ENCODE measurements at regions not wholly inside any gene's neighbourhood (a gene's known extent, or its start where the extent isn't known, plus 50 kb on each side); places are given as distances from the start of the nearest gene placed in this dataset.

GRCh38 chr9:38228331-38229103 lies 159.5 kb upstream of the SHB start:
- DNase-seq (ENCODE audit: low read depth, low spot score), result no peak

- no peak for DNase-seq (ENCODE audit: low read depth, low spot score)
Observed at GRCh38 chr9:38227656-38228055, 158.6 kb upstream of the SHB start.

GRCh38 chr9:38227061-38227540 lies 158.1 kb upstream of the SHB start:
- peak; percentile 31 for DNase-seq (ENCODE audit: low read depth, low spot score)

- DNase-seq (ENCODE audit: low read depth, low spot score), result no peak
Observed at GRCh38 chr9:38226491-38226951, 157.5 kb upstream of the SHB start.

- DNase-seq (ENCODE audit: low read depth, low spot score), result no peak
Observed at GRCh38 chr9:38224941-38225340, 155.9 kb upstream of the SHB start.

- no peak for DNase-seq (ENCODE audit: low read depth, low spot score)
Observed at GRCh38 chr9:38216572-38216971, 147.5 kb upstream of the SHB start.

- DNase-seq (ENCODE audit: low read depth, low spot score), result no peak
Observed at GRCh38 chr9:38215465-38215864, 146.4 kb upstream of the SHB start.

- DNase-seq (ENCODE audit: low read depth, low spot score), result no peak
Observed at GRCh38 chr9:38214432-38214831, 145.4 kb upstream of the SHB start.

- DNase-seq (ENCODE audit: low read depth, low spot score), result no peak
Observed at GRCh38 chr9:38213631-38214299, 144.7 kb upstream of the SHB start.

- DNase-seq (ENCODE audit: low read depth, low spot score), result no peak
Observed at GRCh38 chr9:38212016-38212415, 143.0 kb upstream of the SHB start.

GRCh38 chr9:38211002-38211401 lies 142.0 kb upstream of the SHB start:
- no peak for DNase-seq (ENCODE audit: low read depth, low spot score)

- no peak for DNase-seq (ENCODE audit: low read depth, low spot score)
Observed at GRCh38 chr9:38208206-38208901, 139.3 kb upstream of the SHB start.

- no peak for DNase-seq (ENCODE audit: low read depth, low spot score)
Observed at GRCh38 chr9:38207247-38207778, 138.3 kb upstream of the SHB start.

- DNase-seq (ENCODE audit: low read depth, low spot score), result no peak
Observed at GRCh38 chr9:38205279-38205678, 136.3 kb upstream of the SHB start.

- no peak for DNase-seq (ENCODE audit: low read depth, low spot score)
Observed at GRCh38 chr9:38202336-38202938, 133.4 kb upstream of the SHB start.

GRCh38 chr9:38201844-38202243 lies 132.8 kb upstream of the SHB start:
- no peak for DNase-seq (ENCODE audit: low read depth, low spot score)

GRCh38 chr9:38200431-38200830 lies 131.4 kb upstream of the SHB start:
- no peak for DNase-seq (ENCODE audit: low read depth, low spot score)

GRCh38 chr9:38198140-38198539 lies 129.1 kb upstream of the SHB start:
- no peak for DNase-seq (ENCODE audit: low read depth, low spot score)

GRCh38 chr9:38196714-38197113 lies 127.7 kb upstream of the SHB start:
- no peak for DNase-seq (ENCODE audit: low read depth, low spot score)

- DNase-seq (ENCODE audit: low read depth, low spot score), result no peak
Observed at GRCh38 chr9:38195737-38196161, 126.7 kb upstream of the SHB start.

- no peak for DNase-seq (ENCODE audit: low read depth, low spot score)
Observed at GRCh38 chr9:38194870-38195269, 125.8 kb upstream of the SHB start.

Measured in smooth muscle cell of the brain vasculature (primary cell).